Stomach smooth muscle (tissue), 2 donors: ENCODE measurements at regions not wholly inside any gene's neighbourhood (a gene's known extent, or its start where the extent isn't known, plus 50 kb on each side); places are given as distances from the start of the nearest gene placed in this dataset.
"Not testable (repeated sequence)": the region's sequence is repeated elsewhere in the genome, so short reads cannot be mapped to it uniquely, and the experiment has no call there.

Experiments used
- H3K27ac ChIP-seq: one replicate; pipeline ENCODE4 v1.7.0; 2013; ENCODE audit warnings: mild to moderate bottlenecking, low read length, inconsistent platforms
- H3K27me3 ChIP-seq, 2 donors: one replicate each; pipeline ENCODE4 v1.7.0; 2013; ENCODE audit warnings: low read length in 2 of 2; ENCODE audit not compliant: insufficient read depth in 2 of 2, control insufficient read depth in 1 of 2
- H3K36me3 ChIP-seq, 2 donors: one replicate each; pipeline ENCODE4 v1.7.0; 2013; ENCODE audit warnings: low read length in 2 of 2; ENCODE audit not compliant: control insufficient read depth in 2 of 2, insufficient read depth in 2 of 2
- H3K4me1 ChIP-seq: one replicate; pipeline ENCODE4 v1.7.0; 2013; ENCODE audit warnings: low read length; ENCODE audit not compliant: control insufficient read depth, insufficient read depth
- H3K4me3 ChIP-seq, 2 donors: one replicate each; pipeline ENCODE4 v1.7.0; 2013; ENCODE audit warnings: low read length in 2 of 2
- H3K9ac ChIP-seq, 2 donors: one replicate each; pipeline ENCODE4 v1.7.0; 2013; ENCODE audit warnings: low read length in 2 of 2, mild to moderate bottlenecking in 1 of 2
- H3K9me3 ChIP-seq, 2 donors: one replicate each; pipeline ENCODE4 v1.7.0; 2013; ENCODE audit warnings: low read length in 2 of 2; ENCODE audit not compliant: control insufficient read depth in 2 of 2
- donor health status: healthy.
- donor health status: Pancreatic carcinoma.

DNA sequence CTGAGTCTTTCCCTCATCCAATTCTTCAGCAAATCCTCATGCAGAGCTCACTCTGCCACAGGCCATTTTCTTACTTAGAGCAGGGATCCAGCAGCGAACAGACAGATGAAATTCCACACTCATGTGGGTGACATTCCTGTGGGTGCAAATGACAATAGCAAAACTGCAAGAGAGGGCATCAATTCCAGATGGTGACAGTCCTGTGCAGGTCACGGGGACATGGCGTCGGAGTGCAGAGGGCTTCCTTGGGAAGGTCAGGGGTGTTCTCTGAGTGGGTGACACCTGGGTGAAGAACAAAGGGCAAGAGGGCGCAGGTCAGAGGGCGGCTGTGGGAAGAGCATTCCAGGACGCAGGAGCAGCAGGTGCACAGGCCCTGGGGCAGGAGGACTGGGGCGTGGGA is 500.0 kb downstream of the PREX1 start:
- not testable (repeated sequence) for H3K36me3 ChIP-seq, H3K27me3 ChIP-seq, H3K27ac ChIP-seq, H3K9ac ChIP-seq, H3K4me3 ChIP-seq, H3K9me3 ChIP-seq
- H3K4me1 ChIP-seq: peaks cover 13% of the 10 kb centered on the region

DNA sequence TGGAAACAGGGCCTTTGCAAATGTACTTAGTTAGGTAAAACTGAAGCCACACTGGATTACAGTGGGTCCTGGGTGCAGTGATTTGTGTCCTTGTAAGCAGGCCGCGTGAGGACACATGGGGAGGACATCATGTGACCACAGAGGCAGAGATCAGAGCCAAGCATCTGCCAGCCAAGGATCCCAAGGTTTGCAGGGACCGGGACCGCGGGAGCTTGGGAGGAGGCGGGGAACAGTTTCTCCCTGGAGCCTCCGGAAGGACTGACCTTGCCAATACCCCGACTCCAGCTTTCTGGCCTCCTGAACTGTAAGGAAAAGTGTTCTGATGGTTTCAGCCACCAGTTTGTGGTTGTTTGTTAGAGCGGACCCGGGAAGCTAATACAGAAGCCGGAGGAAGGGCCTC is 500.9 kb downstream of the PREX1 start:
- no peak overlapping the region for H3K9ac ChIP-seq
- H3K9me3 ChIP-seq: no peaks in the 10 kb centered on the region
- no peaks in the 10 kb centered on the region for H3K27me3 ChIP-seq
- peaks cover 13% of the 10 kb centered on the region for H3K4me1 ChIP-seq
- H3K36me3 ChIP-seq: no peaks in the 10 kb centered on the region
- H3K27ac ChIP-seq: no peak overlapping the region
- peak overlapping the region in 1 of 2 donors; percentile 15 for H3K4me3 ChIP-seq

DNA sequence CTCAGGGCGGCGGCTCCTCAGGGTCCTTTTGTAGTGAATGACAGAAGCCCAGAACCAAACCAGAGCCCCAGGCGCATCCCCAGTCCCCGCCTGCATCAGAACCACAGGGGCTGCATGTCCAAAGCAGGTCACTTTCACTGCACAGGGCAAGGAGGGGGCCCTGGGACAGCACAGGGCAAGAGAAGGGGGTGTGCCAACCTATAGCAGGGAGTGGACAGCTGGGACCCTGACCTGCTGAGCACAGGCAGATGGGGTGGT is 501.4 kb downstream of the PREX1 start:
- Histone ChIP-seq H3K36me3 (no peaks in the 10 kb centered on the region), H3K9me3 (no peaks in the 10 kb centered on the region), H3K9ac (no peak overlapping the region), H3K4me1 (peaks cover 13% of the 10 kb centered on the region), H3K27me3 (no peaks in the 10 kb centered on the region), H3K27ac (no peak overlapping the region), H3K4me3 (no peak overlapping the region)

DNA sequence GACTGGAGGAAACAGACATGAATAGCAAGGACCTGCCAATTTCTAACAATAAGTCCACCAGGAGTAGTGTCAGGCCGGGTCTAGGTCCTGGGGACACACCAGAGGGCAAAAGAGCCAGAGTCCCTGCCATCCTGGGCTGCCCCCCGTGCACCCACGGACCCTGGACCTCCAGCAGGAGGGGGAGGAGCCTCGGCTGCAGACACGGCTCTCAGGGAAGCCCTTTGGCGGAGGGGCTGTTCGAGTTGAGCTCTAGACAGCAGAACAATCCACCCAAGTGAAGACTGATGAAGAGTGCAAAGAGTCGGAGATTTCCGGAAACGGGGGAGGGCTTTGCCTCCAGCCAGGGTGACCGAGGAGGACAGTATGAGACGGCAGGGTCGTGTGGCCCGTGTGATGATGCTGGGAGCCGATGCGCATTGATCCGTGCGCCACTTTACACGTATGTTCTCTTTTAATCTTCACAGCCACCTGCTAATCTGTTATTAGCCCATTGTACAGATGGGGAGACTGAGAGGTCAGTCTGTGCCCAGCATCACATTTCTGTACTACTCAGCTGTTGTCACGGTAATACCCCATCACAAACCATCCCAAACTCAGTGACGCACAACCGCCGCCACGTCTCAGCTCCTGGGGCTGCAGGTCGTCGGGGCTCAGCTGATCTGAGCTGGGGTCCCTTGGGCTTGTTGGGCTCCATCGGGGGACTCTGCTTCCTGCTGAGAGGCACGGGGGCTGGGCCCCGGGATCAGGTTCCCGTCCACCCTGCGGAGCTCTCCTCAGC is 502.0 kb downstream of the PREX1 start:
- no peak overlapping the region for H3K4me3 ChIP-seq
- peaks cover 13% of the 10 kb centered on the region for H3K4me1 ChIP-seq
- H3K9ac ChIP-seq: no peak overlapping the region
- H3K27ac ChIP-seq: no peak overlapping the region
- H3K27me3 ChIP-seq: no peaks in the 10 kb centered on the region
- no peaks in the 10 kb centered on the region for H3K36me3 ChIP-seq
- no peaks in the 10 kb centered on the region for H3K9me3 ChIP-seq

DNA sequence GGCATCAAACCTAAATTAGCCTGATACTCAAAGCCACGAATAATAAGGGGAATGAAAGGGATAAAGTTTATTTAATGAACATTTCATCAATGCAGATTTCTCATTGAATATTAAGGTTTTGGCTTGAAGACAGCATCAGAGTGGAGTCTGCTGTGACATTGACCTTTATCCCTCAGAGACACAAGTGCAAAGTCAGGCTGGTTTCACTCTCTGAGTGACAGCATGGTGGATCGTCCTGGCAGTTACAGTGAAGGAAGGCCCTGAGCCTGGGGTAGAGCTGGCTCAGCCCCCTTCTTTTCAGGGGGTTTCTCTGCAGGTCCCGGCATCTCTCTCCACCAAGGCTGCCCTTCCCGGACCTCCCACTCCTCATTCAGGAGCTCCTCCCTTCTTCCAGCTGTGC is 503.1 kb downstream of the PREX1 start:
- no peak overlapping the region for H3K4me3 ChIP-seq
- H3K9ac ChIP-seq: no peak overlapping the region
- no peaks in the 10 kb centered on the region for H3K27me3 ChIP-seq
- no peaks in the 10 kb centered on the region for H3K36me3 ChIP-seq
- H3K9me3 ChIP-seq: no peaks in the 10 kb centered on the region
- no peak overlapping the region for H3K27ac ChIP-seq
- peaks cover 12% of the 10 kb centered on the region for H3K4me1 ChIP-seq

DNA sequence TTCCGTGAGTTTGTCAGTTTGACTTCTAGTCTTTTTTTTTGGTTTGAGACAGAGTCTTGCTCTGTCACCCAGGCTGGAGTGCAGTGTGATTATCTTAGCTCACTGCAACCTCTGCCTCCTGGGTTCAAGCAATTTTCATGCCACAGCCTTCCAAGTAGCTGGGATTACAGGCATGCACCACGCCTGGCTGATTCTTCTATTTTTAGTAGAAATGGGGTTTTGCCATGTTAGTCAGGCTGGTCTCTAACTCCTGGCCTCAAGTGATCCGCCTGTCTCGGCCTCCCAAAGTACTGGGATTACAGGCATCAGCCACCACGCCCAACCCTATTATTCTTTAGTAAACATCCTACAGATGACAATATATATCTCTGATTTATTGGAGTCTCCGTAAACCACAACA is 506.5 kb downstream of the PREX1 start:
- Histone ChIP-seq H3K36me3 (no peaks in the 10 kb centered on the region), H3K4me3 (no peak overlapping the region), H3K27ac (no peak overlapping the region), H3K9ac (no peak overlapping the region), H3K9me3 (no peaks in the 10 kb centered on the region), H3K4me1 (peaks cover under 1% of the 10 kb centered on the region), H3K27me3 (no peaks in the 10 kb centered on the region)

DNA sequence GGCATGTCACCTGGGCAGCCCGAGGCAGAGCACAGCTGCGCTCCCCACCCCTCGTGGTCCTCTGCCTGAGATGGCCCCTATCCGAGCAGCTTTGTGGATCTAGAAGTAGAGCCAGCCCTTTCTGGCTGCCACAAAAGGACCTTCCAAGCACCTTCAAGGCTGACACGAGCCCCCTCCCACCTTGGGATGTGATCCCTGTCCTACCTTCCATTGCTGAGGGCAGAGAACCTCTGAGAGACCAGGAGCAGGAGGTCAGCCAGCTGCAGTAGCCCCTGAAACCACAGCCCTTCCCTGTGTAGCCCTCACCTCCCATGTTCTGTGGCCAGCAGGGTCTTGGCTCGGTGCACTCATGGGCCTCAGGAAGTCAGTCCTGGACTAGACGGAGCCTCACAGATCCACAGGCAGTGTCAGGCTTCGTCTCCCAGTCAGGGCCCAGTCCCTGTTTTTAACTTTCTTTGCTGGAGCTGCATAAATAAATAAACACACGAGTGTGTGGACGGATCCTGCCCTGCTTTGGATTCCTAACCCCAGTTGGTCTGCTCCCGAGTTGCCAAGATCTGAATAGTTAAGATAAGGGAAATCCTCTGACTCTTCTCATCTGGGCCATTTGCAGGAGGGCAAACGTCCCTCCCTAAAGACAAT is 507.7 kb downstream of the PREX1 start:
- Histone ChIP-seq H3K27me3 (no peaks in the 10 kb centered on the region), H3K36me3 (no peaks in the 10 kb centered on the region), H3K4me3 (no peak overlapping the region), H3K9ac (no peak overlapping the region), H3K4me1 (no peaks in the 10 kb centered on the region), H3K27ac (no peak overlapping the region), H3K9me3 (no peaks in the 10 kb centered on the region)

DNA sequence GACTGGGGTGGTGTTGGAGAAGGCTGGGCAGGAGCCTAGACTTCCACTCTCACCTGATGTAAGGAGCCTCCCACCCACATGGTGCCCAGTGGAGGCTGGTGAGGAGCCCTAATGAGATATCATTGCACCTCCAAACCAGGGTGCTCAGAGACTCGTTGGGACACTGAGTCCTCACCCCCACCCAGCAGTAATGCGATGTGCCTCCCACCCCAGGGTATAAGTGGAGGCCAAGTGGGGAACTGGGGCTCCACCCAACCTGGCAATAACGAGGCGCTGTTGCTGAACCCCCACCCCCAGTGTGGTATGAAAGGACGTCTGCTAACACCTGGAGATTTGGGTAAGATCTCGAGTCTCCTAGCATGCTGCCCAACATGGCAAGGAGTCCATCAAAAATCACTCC is 510.2 kb downstream of the PREX1 start:
- Histone ChIP-seq H3K27me3 (no peaks in the 10 kb centered on the region), H3K9ac (no peak overlapping the region), H3K4me3 (no peak overlapping the region), H3K9me3 (no peaks in the 10 kb centered on the region), H3K36me3 (no peaks in the 10 kb centered on the region), H3K4me1 (no peaks in the 10 kb centered on the region), H3K27ac (no peak overlapping the region)

DNA sequence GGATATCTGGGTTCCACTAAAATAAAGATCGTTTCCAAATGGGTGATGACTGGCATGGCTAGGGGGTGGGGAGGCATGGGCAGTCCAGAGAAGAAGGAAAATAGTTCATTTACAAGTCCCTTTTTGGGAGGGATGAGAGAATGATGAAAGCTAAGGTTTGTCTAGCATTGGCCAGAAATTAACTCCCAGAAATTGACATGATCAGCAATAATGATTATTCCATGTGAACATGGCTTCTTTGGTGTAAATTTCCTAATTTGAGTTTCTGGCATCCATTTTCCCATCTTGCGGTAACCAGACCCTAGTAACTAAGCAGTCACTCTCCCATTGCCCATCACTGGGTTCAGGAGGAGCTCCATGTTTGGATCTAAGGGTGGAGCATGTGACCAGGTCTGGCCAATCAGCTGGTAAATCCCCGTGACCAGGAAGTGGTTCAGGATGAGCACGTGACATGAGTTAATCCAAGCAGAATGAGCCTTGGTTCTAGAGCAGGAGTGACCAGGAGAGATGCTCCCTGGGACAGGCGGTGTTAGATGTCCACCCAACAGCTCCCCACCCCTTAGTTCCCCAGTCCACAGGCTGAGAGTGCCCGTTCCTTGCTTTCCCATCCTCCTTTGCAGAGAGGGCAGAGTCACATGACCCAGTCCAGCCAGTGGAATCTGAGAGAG is 512.7 kb downstream of the PREX1 start:
- Histone ChIP-seq H3K9me3 (no peaks in the 10 kb centered on the region), H3K9ac (no peak overlapping the region), H3K27me3 (no peaks in the 10 kb centered on the region)

DNA sequence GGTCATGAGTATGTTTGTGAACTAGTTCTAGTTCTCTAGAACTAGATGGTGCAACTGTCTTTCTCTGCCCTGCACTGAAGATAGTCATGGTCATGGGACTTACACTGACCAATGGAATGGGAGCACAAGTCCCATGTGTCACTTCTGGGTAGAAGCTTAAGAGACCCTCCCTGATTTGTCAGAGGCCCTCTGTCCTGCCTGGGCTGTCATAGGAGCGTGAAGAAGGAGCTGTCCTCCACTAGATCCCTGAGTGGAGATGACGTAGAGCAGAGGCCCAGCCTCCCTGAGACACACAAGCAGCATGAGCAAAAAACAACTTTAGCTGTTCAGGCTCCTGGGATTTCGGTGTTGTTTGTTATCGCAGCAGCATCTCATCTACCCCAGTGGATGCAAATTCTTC is 514.5 kb downstream of the PREX1 start:
- no peak overlapping the region for H3K9ac ChIP-seq
- no peak overlapping the region for H3K4me3 ChIP-seq
- no peaks in the 10 kb centered on the region for H3K9me3 ChIP-seq
- H3K36me3 ChIP-seq: no peaks in the 10 kb centered on the region
- H3K27ac ChIP-seq: no peak overlapping the region
- no peaks in the 10 kb centered on the region for H3K27me3 ChIP-seq
- no peaks in the 10 kb centered on the region for H3K4me1 ChIP-seq

More for the DNA sequence above, 512.7 kb downstream of the PREX1 start:
- no peak overlapping the region for H3K4me3 ChIP-seq
- H3K27ac ChIP-seq: no peak overlapping the region
- no peaks in the 10 kb centered on the region for H3K4me1 ChIP-seq
- no peaks in the 10 kb centered on the region for H3K36me3 ChIP-seq

DNA sequence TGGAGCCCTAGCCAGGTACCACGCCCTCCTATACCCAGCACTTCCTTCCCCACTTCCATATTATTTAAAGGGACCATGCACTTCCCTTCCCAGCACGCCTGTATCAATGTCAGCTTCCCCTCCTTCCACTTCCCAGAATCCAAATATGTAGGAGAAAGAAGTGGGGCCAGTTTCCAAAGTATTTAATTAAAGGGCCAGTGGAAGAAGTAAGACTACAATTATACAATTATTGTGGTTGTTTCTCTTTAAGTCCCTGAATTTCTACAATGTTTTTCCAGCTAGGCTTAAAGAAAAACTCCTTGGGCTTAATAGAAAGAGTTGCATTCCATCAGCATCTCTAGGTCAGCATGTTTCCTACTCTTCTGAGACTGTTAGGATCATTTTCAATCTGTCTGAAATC is 515.8 kb downstream of the PREX1 start:
- no peaks in the 10 kb centered on the region for H3K4me1 ChIP-seq
- H3K27ac ChIP-seq: no peak overlapping the region
- no peak overlapping the region for H3K4me3 ChIP-seq
- H3K36me3 ChIP-seq: no peaks in the 10 kb centered on the region
- H3K9me3 ChIP-seq: no peaks in the 10 kb centered on the region
- H3K27me3 ChIP-seq: no peaks in the 10 kb centered on the region
- H3K9ac ChIP-seq: no peak overlapping the region
